ENCODE measurements at regions not wholly inside any gene's neighbourhood (a gene's known extent, or its start where the extent isn't known, plus 50 kb on each side); places are given as distances from the start of the nearest gene placed in this dataset.

DNA sequence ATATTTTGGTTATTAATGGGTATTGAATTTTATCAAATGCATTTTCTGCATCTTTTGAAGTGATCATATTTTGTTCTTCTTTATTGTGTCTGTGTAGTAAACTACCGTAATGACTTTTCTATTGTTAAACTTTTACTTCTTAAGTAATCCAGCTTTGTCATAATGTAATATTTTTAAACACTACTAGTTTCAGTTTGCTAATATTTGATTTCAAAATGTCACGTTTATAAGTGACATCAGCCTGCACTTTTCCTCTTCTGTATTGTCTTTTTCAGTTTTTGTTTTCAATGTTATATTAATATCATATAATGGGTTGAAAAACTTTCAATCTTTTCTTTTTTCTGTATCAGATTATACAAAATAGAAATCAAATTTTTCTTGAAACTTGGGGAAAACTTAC, 71.6 kb upstream of the ANKRD1 start:
- DNase-seq (ENCODE audit: low read depth) = no peak
- no peak overlapping the region for H3K4me3 ChIP-seq (ENCODE audit: low read length)

DNA sequence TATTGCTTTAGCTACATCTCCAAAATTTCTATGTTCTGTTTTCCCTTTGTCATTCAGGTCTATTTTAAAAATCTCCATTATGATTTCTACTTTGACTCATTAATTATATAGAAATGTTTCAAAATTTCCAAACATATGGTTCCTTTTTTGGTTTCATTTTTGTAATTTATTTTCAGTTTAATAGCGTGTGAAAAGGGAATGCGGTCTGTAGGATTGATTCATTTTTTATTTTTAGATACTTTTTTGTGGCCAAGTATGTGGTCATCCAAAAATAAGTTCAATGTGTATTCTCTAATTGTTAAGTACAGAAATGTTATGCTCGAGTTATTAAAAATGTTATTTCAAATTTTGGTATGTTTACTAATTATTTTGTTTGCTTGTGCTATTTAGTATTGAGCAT, 72.5 kb upstream of the ANKRD1 start:
- DNase-seq (ENCODE audit: low read depth) = no peak
- TF ChIP-seq, protein P1, sequence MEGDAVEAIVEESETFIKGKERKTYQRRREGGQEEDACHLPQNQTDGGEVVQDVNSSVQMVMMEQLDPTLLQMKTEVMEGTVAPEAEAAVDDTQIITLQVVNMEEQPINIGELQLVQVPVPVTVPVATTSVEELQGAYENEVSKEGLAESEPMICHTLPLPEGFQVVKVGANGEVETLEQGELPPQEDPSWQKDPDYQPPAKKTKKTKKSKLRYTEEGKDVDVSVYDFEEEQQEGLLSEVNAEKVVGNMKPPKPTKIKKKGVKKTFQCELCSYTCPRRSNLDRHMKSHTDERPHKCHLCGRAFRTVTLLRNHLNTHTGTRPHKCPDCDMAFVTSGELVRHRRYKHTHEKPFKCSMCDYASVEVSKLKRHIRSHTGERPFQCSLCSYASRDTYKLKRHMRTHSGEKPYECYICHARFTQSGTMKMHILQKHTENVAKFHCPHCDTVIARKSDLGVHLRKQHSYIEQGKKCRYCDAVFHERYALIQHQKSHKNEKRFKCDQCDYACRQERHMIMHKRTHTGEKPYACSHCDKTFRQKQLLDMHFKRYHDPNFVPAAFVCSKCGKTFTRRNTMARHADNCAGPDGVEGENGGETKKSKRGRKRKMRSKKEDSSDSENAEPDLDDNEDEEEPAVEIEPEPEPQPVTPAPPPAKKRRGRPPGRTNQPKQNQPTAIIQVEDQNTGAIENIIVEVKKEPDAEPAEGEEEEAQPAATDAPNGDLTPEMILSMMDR (conservative IDR thresholded peaks at IDR 0.05; ENCODE audit: low read depth, low read length) = no peak
- H3K4me3 ChIP-seq (ENCODE audit: low read length) = no peak overlapping the region

More for the DNA sequence above, 71.6 kb upstream of the ANKRD1 start:
- TF ChIP-seq, protein P1 (conservative IDR thresholded peaks at IDR 0.05; ENCODE audit: low read depth, low read length) = no peak

DNA sequence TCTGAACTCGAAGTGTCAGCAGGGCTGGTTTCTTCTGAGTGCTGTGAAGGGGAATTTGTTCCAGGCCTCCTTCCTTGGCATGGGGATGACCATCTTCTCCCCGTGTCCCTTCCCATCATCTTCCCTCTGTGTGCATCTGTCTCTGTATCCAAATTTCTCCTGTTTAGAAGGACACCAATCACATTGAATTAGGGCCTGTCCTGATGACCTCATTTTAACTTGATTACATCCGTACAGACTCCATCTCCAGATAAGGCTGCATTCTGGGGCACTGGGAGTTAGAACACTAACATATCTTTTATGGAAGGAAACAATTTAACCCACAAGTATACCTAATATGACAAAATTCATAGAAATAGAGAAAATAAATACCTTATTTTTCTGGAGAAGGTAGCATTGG, 76.8 kb upstream of the ANKRD1 start:
- TF ChIP-seq, protein P1 (conservative IDR thresholded peaks at IDR 0.05; ENCODE audit: low read depth, low read length) = no peak
- no peak overlapping the region for H3K4me3 ChIP-seq (ENCODE audit: low read length)
- no peak for DNase-seq (ENCODE audit: low read depth)

DNA sequence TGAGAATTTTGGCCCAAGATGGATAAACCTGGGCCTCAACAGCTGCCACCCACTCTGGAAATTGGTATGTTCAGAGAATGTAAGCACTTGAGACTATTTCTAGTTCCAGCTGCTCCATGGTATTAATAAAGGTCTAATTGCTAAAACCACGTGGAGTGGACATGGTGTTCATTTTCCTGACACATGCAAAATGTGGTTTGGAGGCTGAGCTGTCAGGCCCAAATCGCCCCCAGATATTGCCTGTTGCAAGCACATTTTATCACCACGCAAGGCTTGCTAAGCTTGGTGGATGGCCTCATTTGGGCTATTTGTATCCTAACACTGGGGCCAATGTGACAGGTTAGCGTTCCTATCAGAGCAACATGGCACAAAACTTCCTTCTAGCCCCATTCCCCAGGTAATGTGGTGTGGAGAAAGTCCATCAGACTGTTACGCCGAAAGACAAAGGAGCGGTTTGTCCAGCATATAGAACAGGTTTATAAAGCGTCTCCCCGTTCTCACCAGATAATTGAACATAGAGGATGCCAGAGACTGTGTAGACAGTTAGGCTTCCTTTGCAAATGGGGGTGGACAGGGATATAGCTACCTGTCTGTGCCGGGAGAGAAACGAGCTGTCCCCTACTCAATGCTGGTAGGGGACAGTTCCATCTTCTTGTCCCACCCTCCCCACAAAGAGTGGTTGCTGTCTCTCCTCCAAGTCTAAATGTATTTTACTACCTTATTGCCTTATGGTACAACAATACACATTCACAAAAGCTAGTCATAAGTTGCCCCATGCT, 78.0 kb upstream of the ANKRD1 start:
- TF ChIP-seq, protein P1 (conservative IDR thresholded peaks at IDR 0.05; ENCODE audit: low read depth, low read length) = no peak
- DNase-seq (ENCODE audit: low read depth) = no peak
- H3K4me3 ChIP-seq (ENCODE audit: low read length) = no peak overlapping the region

DNA sequence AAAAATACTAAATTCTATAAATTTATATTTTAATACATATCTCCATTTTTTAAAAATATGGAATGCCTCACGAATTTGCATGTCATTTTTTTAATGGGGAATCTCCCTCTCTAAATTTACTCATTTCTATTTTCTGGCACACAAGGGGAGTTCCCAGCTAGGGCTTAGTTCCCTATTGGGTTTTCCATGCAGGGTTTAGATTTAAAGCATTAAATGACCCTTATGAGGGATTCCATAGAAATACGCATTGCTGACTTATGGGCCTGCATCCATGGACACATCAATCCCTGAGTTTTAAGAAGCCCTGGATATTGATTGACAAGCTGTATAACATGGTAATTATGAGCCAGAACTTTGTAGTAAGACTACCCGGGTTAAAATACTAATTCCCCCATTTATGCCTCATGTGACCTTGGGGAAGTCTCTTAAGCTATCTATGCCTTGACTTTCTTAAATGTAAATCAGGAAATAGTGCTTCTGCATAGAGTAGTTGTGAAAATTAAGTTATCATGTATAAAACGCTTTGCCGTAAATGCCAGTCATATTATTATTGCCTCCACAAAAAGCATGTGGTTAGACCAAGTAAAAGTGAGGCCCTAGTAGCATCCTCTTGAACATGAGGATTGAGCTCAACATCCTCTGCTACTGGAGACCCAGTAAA, 78.8 kb upstream of the ANKRD1 start:
- no peak for DNase-seq (ENCODE audit: low read depth)
- H3K4me3 ChIP-seq (ENCODE audit: low read length) = no peak overlapping the region
- TF ChIP-seq, protein P1 (conservative IDR thresholded peaks at IDR 0.05; ENCODE audit: low read depth, low read length) = no peak

DNA sequence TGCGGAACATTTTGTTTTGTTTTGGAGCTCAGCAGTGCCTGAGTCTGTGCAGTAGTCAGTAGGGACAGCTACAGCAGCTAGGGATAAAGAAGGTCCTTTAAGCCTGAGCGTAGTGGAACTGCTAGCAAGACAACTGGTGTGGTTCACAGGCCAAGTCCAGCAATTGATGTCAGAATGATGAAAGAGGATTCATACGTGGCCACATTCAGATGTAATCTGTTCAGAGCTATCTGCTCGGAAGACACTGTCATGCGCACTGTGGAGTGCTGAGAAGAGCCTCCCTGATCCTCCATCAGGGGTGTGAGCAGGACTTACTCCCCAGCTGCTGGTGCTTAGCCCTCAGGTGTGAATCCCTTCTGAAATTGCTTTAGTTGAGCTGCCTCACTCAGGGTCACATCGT, 79.6 kb upstream of the ANKRD1 start:
- TF ChIP-seq, protein P1 (conservative IDR thresholded peaks at IDR 0.05; ENCODE audit: low read depth, low read length) = no peak
- DNase-seq (ENCODE audit: low read depth) = no peak
- no peak overlapping the region for H3K4me3 ChIP-seq (ENCODE audit: low read length)

DNA sequence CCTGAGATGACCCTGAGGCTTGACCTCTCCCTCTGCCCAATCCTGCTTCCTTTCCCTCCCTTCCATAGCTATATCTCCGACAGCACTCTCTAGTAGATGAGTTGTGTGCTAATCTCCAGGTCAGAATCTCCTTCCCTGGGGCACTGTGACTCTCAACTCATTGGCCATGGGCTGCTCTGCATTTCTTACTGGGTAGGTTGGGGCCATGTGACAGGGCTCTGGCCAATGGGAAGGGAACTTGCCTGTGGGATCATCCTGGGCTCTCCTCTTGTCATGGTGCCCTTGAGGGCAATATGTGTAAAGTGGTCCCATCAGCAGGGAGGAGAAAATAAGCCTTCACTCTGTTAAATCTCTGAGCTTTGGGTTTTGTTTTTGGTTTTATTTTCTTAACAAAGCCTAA, 80.1 kb upstream of the ANKRD1 start:
- DNase-seq (ENCODE audit: low read depth) = no peak
- no peak overlapping the region for H3K4me3 ChIP-seq (ENCODE audit: low read length)

More for the DNA sequence above, 80.1 kb upstream of the ANKRD1 start:
- TF ChIP-seq, protein P1 (conservative IDR thresholded peaks at IDR 0.05; ENCODE audit: low read depth, low read length) = no peak

Measured in retinal pigment epithelial cell (primary cell).